HG03520 (cell line): ENCODE measurements at regions not wholly inside any gene's neighbourhood (a gene's known extent, or its start where the extent isn't known, plus 50 kb on each side); places are given as distances from the start of the nearest gene placed in this dataset.

Source experiments
- ATAC-seq: cut with Tn5 transposase; IDR thresholded peaks from one replicate; pipeline ENCODE4 v1.9.1; 2021; ENCODE audit warnings: mild to moderate bottlenecking, moderate library complexity; ENCODE audit not compliant: unreplicated experiment

GRCh38 chr5:97538912-97539311 lies 355.9 kb upstream of the RIOK2 start:
- no peak for ATAC-seq

GRCh38 chr5:97541864-97542263 lies 358.8 kb upstream of the RIOK2 start:
- ATAC-seq, result no peak

- no peak for ATAC-seq
These were observed 359.4 kb upstream of the RIOK2 start for GRCh38 chr5:97542469-97542868.

GRCh38 chr5:97543166-97543565 lies 360.1 kb upstream of the RIOK2 start:
- no peak for ATAC-seq

- no peak for ATAC-seq
These were observed 361.2 kb upstream of the RIOK2 start for GRCh38 chr5:97544240-97544639.

GRCh38 chr5:97544678-97545077 lies 361.6 kb upstream of the RIOK2 start:
- no peak for ATAC-seq

GRCh38 chr5:97545446-97545845 lies 362.4 kb upstream of the RIOK2 start:
- no peak for ATAC-seq

GRCh38 chr5:97545886-97546535 lies 363.0 kb upstream of the RIOK2 start:
- no peak for ATAC-seq

- no peak for ATAC-seq
These were observed 364.4 kb upstream of the RIOK2 start for GRCh38 chr5:97547430-97547829.

- ATAC-seq, result peak; percentile 84
These were observed 365.1 kb upstream of the RIOK2 start for GRCh38 chr5:97547999-97548738.

- ATAC-seq, result peak; percentile 43
These were observed 365.7 kb upstream of the RIOK2 start for GRCh38 chr5:97548739-97549080.

- no peak for ATAC-seq
These were observed 366.4 kb upstream of the RIOK2 start for GRCh38 chr5:97549496-97549895.

- ATAC-seq, result no peak
These were observed 367.1 kb upstream of the RIOK2 start for GRCh38 chr5:97550164-97550563.

- no peak for ATAC-seq
These were observed 367.8 kb upstream of the RIOK2 start for GRCh38 chr5:97550818-97551217.

GRCh38 chr5:97553604-97554452 lies 370.8 kb upstream of the RIOK2 start:
- ATAC-seq, result no peak

- no peak for ATAC-seq
These were observed 372.1 kb upstream of the RIOK2 start for GRCh38 chr5:97554977-97555643.

- no peak for ATAC-seq
These were observed 372.6 kb upstream of the RIOK2 start for GRCh38 chr5:97555644-97555981.

- no peak for ATAC-seq
These were observed 377.0 kb upstream of the RIOK2 start for GRCh38 chr5:97559827-97560598.

- ATAC-seq, result no peak
These were observed 377.5 kb upstream of the RIOK2 start for GRCh38 chr5:97560599-97560993.

GRCh38 chr5:97563050-97563657 lies 380.1 kb upstream of the RIOK2 start:
- ATAC-seq, result no peak
